IMR-90 (cell line): ENCODE measurements at regions not wholly inside any gene's neighbourhood (a gene's known extent, or its start where the extent isn't known, plus 50 kb on each side); places are given as distances from the start of the nearest gene placed in this dataset.

Source experiments
- BHLHE40 ChIP-seq: fragments of 150-350 bp; IDR thresholded peaks from 2 replicates; pipeline ENCODE4 v1.6.1; 2016; ENCODE audit warnings: mild to moderate bottlenecking, low read depth, low read length
- CEBPB ChIP-seq: IDR thresholded peaks from 2 replicates; pipeline ENCODE4 v1.6.1; 2012; ENCODE audit warnings: low read depth, low read length, improper control_type of control experiment
- CHD1 ChIP-seq: IDR thresholded peaks from 2 replicates; pipeline ENCODE4 v1.6.1; 2012; ENCODE audit warnings: low read depth, low read length, improper control_type of control experiment
- CTCF ChIP-seq: conservative IDR thresholded peaks from 2 replicates; pipeline ENCODE4 v1.5.1; 2012; ENCODE audit warnings: mild to moderate bottlenecking, low read depth, low read length, improper control_type of control experiment
- ELK1 ChIP-seq: fragments of 150-350 bp; IDR thresholded peaks from 2 replicates; pipeline ENCODE4 v1.6.1; 2016; ENCODE audit warnings: low read depth, mild to moderate bottlenecking, low read length, moderate library complexity, borderline replicate concordance
- MAFK ChIP-seq: IDR thresholded peaks from 2 replicates; pipeline ENCODE4 v1.6.1; 2012; ENCODE audit warnings: low read depth, low read length, improper control_type of control experiment
- MXI1 ChIP-seq: IDR thresholded peaks from 2 replicates; pipeline ENCODE4 v1.6.1; 2012; ENCODE audit warnings: low read depth, mild to moderate bottlenecking, low read length, moderate library complexity, borderline replicate concordance
- POLR2A ChIP-seq: IDR thresholded peaks from 2 replicates; pipeline ENCODE4 v1.6.1; 2012; ENCODE audit warnings: mild to moderate bottlenecking, low read depth, low read length
- RAD21 ChIP-seq: IDR thresholded peaks from 2 replicates; pipeline ENCODE4 v1.6.1; 2012; ENCODE audit warnings: low read length, improper control_type of control experiment
- RCOR1 ChIP-seq: IDR thresholded peaks from 2 replicates; pipeline ENCODE4 v1.6.1; 2012; ENCODE audit warnings: mild to moderate bottlenecking, low read length, improper control_type of control experiment; ENCODE audit not compliant: insufficient replicate concordance
- RFX5 ChIP-seq: IDR thresholded peaks from 2 replicates; pipeline ENCODE4 v1.8.0; 2012; ENCODE audit warnings: low read depth, mild to moderate bottlenecking, low read length, moderate library complexity
- SMC3 ChIP-seq: fragments of 150-350 bp; IDR thresholded peaks from 2 replicates; pipeline ENCODE4 v1.6.1; 2016; ENCODE audit warnings: low read depth, mild to moderate bottlenecking, antibody characterized with exemption, low read length, moderate library complexity
- USF2 ChIP-seq: fragments of 150-350 bp; IDR thresholded peaks from 2 replicates; pipeline ENCODE4 v1.6.1; 2017; ENCODE audit warnings: mild to moderate bottlenecking, antibody characterized with exemption, low read length, low read depth

- TF ChIP-seq POLR2A (no peak), CTCF (no peak), CEBPB (no peak), USF2 (no peak), SMC3 (no peak), RCOR1 (no peak), RFX5 (no peak), BHLHE40 (no peak), RAD21 (no peak), CHD1 (no peak), ELK1 (no peak), MXI1 (no peak), MAFK (no peak)
Observed at GRCh38 chr3:117671722-117672318, 962.2 kb downstream of the TUSC7 start.
